H9 (cell line): ENCODE measurements at regions not wholly inside any gene's neighbourhood (a gene's known extent, or its start where the extent isn't known, plus 50 kb on each side); places are given as distances from the start of the nearest gene placed in this dataset.
A peak's percentile ranks its signal among the peaks of the same experiment; 100 is the strongest.

Source experiments
- DNase-seq: peaks from one replicate; pipeline ENCODE4 v3.0.0-alpha.2; 2017
- H2AFZ ChIP-seq: one replicate; pipeline ENCODE4 v1.6.1; 2013; ENCODE audit warnings: mild to moderate bottlenecking, low read length, control low read depth, moderate library complexity
- H2AK5ac ChIP-seq: 2 replicates; pipeline ENCODE4 v1.6.1; 2013; ENCODE audit warnings: low read length, control low read depth, mixed read lengths; ENCODE audit not compliant: insufficient read length
- H2BK120ac ChIP-seq: one replicate; pipeline ENCODE4 v1.6.1; 2013; ENCODE audit warnings: low read depth, mild to moderate bottlenecking, low read length, control low read depth, inconsistent platforms; ENCODE audit not compliant: poor library complexity, severe bottlenecking
- H2BK12ac ChIP-seq: 2 replicates; pipeline ENCODE4 v1.6.1; 2013; ENCODE audit warnings: low read length, control low read depth, mixed read lengths, low read depth; ENCODE audit not compliant: insufficient read length
- H2BK15ac ChIP-seq: 2 replicates; pipeline ENCODE4 v1.6.1; 2013; ENCODE audit warnings: low read depth, low read length, control low read depth
- H2BK20ac ChIP-seq: one replicate; pipeline ENCODE4 v1.6.1; 2013; ENCODE audit warnings: low read depth, mild to moderate bottlenecking, low read length, control low read depth, inconsistent platforms; ENCODE audit not compliant: poor library complexity, severe bottlenecking
- H2BK5ac ChIP-seq: 2 replicates; pipeline ENCODE4 v1.6.1; 2013; ENCODE audit warnings: low read length, control low read depth, mixed read lengths; ENCODE audit not compliant: insufficient read length
- H3K14ac ChIP-seq: 2 replicates; pipeline ENCODE4 v1.6.1; 2013; ENCODE audit warnings: low read length, control low read depth; ENCODE audit not compliant: insufficient read depth
- H3K18ac ChIP-seq: 2 replicates; pipeline ENCODE4 v1.6.1; 2013; ENCODE audit warnings: low read depth, mild to moderate bottlenecking, mixed read lengths, low read length, control low read depth; ENCODE audit not compliant: insufficient read length
- H3K23ac ChIP-seq: 2 replicates; pipeline ENCODE4 v1.6.1; 2013; ENCODE audit warnings: low read length, control low read depth, mixed read lengths, low read depth; ENCODE audit not compliant: insufficient read length
- H3K23me2 ChIP-seq: 2 replicates; pipeline ENCODE4 v1.6.1; 2013; ENCODE audit warnings: low read depth, mild to moderate bottlenecking, mixed read lengths, low read length, control low read depth; ENCODE audit not compliant: insufficient read length, poor library complexity, severe bottlenecking
- H3K27ac ChIP-seq: 2 replicates; pipeline ENCODE4 v1.5.1; 2013; ENCODE audit warnings: low read length, control low read depth, mixed read lengths, low read depth; ENCODE audit not compliant: insufficient read length
- H3K27me3 ChIP-seq: 2 replicates; pipeline ENCODE4 v1.6.1; 2013; ENCODE audit warnings: low read length, control low read depth, inconsistent platforms; ENCODE audit not compliant: insufficient read depth
- H3K4ac ChIP-seq: 2 replicates; pipeline ENCODE4 v1.6.1; 2013; ENCODE audit warnings: low read depth, mild to moderate bottlenecking, control low read depth, inconsistent platforms, low read length, moderate library complexity
- H3K4me1 ChIP-seq: 2 replicates; pipeline ENCODE4 v1.6.1; 2013; ENCODE audit warnings: low read length, control low read depth, inconsistent platforms; ENCODE audit not compliant: insufficient read depth
- H3K4me2 ChIP-seq: 2 replicates; pipeline ENCODE4 v1.6.1; 2013; ENCODE audit warnings: low read length, control low read depth, mixed read lengths; ENCODE audit not compliant: insufficient read length, insufficient read depth
- H3K56ac ChIP-seq: 2 replicates; pipeline ENCODE4 v1.6.1; 2013; ENCODE audit warnings: low read depth, mild to moderate bottlenecking, mixed read lengths, low read length, control low read depth; ENCODE audit not compliant: insufficient read length
- H3K79me1 ChIP-seq: 2 replicates; pipeline ENCODE4 v1.6.1; 2013; ENCODE audit warnings: low read depth, mild to moderate bottlenecking, moderate library complexity, low read length, control low read depth, inconsistent platforms; ENCODE audit not compliant: insufficient read depth, poor library complexity, severe bottlenecking
- H3K79me2 ChIP-seq: 2 replicates; pipeline ENCODE4 v1.6.1; 2013; ENCODE audit warnings: low read length, control low read depth, inconsistent platforms; ENCODE audit not compliant: insufficient read depth
- H3K9ac ChIP-seq: 2 replicates; pipeline ENCODE4 v1.6.1; 2013; ENCODE audit warnings: low read length, control low read depth, mixed read lengths; ENCODE audit not compliant: insufficient read length; ENCODE audit errors: extremely low read depth
- H3K9me3 ChIP-seq: one replicate; pipeline ENCODE4 v1.6.1; 2013; ENCODE audit warnings: low read depth, low read length, inconsistent platforms; ENCODE audit not compliant: control insufficient read depth
- H3T11ph ChIP-seq: one replicate; pipeline ENCODE4 v1.6.1; 2013; ENCODE audit warnings: mild to moderate bottlenecking, low read length, control low read depth, inconsistent platforms
- H4K20me1 ChIP-seq: one replicate; pipeline ENCODE4 v1.6.1; 2013; ENCODE audit not compliant: control insufficient read depth, insufficient read length, insufficient read depth
- H4K5ac ChIP-seq: 2 replicates; pipeline ENCODE4 v1.6.1; 2013; ENCODE audit warnings: low read depth, mild to moderate bottlenecking, mixed read lengths, low read length, control low read depth; ENCODE audit not compliant: insufficient read length
- H4K8ac ChIP-seq: replicated peaks from 2 replicates; pipeline ENCODE4 v1.6.1; 2013; ENCODE audit warnings: low read length, control low read depth, mixed read lengths, low read depth; ENCODE audit not compliant: insufficient read length
- H4K91ac ChIP-seq: 2 replicates; pipeline ENCODE4 v1.6.1; 2013; ENCODE audit warnings: low read depth, mild to moderate bottlenecking, moderate library complexity, mixed read lengths, low read length, control low read depth; ENCODE audit not compliant: insufficient read length
- H3K27ac Mint-ChIP-seq, 3 experiments: 2 replicates in 2 of 3; 3 replicates in 1 of 3; pipeline ENCODE4 v1.8.0; 2020 to 2021; ENCODE audit warnings: mixed read lengths in 3 of 3, mild to moderate bottlenecking in 1 of 3, moderate library complexity in 1 of 3
- H3K27me3 Mint-ChIP-seq: 2 replicates; pipeline ENCODE4 v1.8.0; 2021; ENCODE audit warnings: low read depth, mild to moderate bottlenecking, moderate library complexity, mixed read lengths
- H3K36me3 Mint-ChIP-seq, 3 experiments: 2 replicates in 2 of 3; 3 replicates in 1 of 3; pipeline ENCODE4 v1.8.0; 2020 to 2021; ENCODE audit warnings: low read depth in 3 of 3, mixed read lengths in 3 of 3; ENCODE audit not compliant: insufficient read depth in 1 of 3
- H3K4me1 Mint-ChIP-seq, 2 experiments: 2 replicates each; pipeline ENCODE4 v1.8.0; 2020; ENCODE audit warnings: mixed read lengths in 2 of 2
- H3K4me3 Mint-ChIP-seq, 2 experiments: 2 replicates in 1 of 2; 3 replicates in 1 of 2; pipeline ENCODE4 v1.8.0; 2020 to 2021; ENCODE audit warnings: mild to moderate bottlenecking in 2 of 2, mixed read lengths in 2 of 2, moderate library complexity in 1 of 2
- H3K9me3 Mint-ChIP-seq, 2 experiments: 2 replicates in 1 of 2; 3 replicates in 1 of 2; pipeline ENCODE4 v1.8.0; 2020; ENCODE audit warnings: mild to moderate bottlenecking in 2 of 2, mixed read lengths in 2 of 2, moderate library complexity in 1 of 2
- CTCF ChIP-seq: fragments of 200-600 bp; sonication (generic); conservative IDR thresholded peaks from 3 replicates; pipeline ENCODE4 v1.8.0; 2021; ENCODE audit warnings: antibody characterized with exemption, mild to moderate bottlenecking
- WGBS: extraction: QIAGEN DNeasy Blood & Tissue Kit; methylation state at CpG from one replicate; pipeline ENCODE4 v1.1.7; 2013; ENCODE audit warnings: missing lambda C conversion rate, low lambda C conversion rate, mixed read lengths; ENCODE audit not compliant: insufficient read length; ENCODE audit errors: extremely low coverage; 5-methylcytosine and 5-hydroxymethylcytosine counted together

DNA sequence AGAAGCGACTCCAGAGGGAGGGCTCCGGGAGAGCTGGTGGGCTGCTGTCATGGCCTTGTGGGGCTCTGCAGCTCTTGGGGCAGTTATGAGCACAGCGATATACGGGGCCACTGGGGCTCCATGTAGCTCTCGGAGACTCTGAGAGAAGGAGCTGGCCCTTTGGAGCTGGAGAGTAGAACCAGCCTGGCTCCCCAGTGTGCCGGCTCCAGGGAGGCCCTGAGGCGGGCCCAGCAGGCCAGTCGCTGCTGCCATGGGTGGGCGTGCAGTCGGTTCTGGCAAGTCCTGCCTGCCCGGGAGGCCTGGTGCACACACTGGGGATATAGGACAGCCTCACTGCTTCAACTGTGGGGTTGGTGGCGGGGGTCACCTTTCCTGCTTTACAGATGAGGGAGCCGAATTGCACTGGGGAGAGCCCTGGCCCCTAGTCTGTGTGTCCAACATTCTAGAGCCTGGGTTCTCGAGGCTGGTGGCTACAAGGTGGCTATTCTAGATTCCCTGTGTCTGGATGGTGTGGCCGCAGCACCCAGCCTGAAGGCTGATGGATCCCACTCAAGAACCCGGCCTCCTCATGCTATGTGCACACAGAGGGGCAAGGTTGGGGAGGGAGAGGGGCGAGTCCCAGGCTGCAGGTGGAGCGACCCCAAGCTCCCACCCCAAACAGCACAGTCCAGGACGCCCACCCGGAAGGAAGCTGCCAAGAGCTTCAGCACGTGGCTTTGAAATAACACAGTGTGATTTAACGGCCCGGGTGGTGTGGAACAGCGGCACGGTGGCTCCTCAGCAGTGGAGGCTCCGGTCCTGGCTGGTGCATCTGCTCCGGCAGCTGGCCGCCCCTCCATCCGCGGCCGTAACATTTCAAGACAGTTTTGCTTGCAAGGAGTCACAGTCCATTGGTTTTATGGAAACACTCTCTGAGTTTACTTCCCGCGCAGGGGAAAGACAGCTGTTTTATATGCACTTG is 188.3 kb upstream of the C14orf180 start:
- Histone ChIP-seq H4K8ac (no peak overlapping the region), H3K27ac (no peak overlapping the region), H4K20me1 (no peaks in the 10 kb centered on the region), H3K27me3 (no peaks in the 10 kb centered on the region), H3K56ac (no peak overlapping the region), H3K79me2 (no peaks in the 10 kb centered on the region), H4K5ac (no peak overlapping the region), H2BK15ac (no peak overlapping the region), H2BK20ac (no peak overlapping the region), H2AFZ (no peak overlapping the region), H3K79me1 (no peaks in the 10 kb centered on the region), H3K14ac (no peak overlapping the region; the same call in 1 of the 2 replicates), H3K4me1 (no peaks in the 10 kb centered on the region), H3T11ph (no peak overlapping the region), H3K9me3 (no peaks in the 10 kb centered on the region), H4K91ac (no peak overlapping the region), H3K23me2 (no peaks in the 10 kb centered on the region), H2AK5ac (no peak overlapping the region), H2BK5ac (no peak overlapping the region), H3K4ac (no peak overlapping the region), H2BK12ac (no peak overlapping the region), H2BK120ac (no peak overlapping the region), H3K18ac (no peak overlapping the region), H3K23ac (no peak overlapping the region), H3K4me2 (no peak overlapping the region), H3K9ac (no peak overlapping the region)
- Mint-ChIP-seq H3K4me1 (peaks cover 8 to 16% of the 10 kb centered on the region in 2 experiments), H3K9me3 (0 out of 5 replicates have a peak, but pooled peaks cover 0 to 4% of the 10 kb centered on the region in 2 experiments), H3K27me3 (no peaks in the 10 kb centered on the region), H3K27ac (no peak overlapping the region), H3K4me3 (no peak overlapping the region), H3K36me3 (peaks cover 0 to 3% (median 0%) of the 10 kb centered on the region in 3 experiments; a peak in 1 of 7 replicates)
- DNase-seq, result peak; percentile 20
- WGBS, result no CpG with 5 or more reads among the region's 33 CpGs
- TF ChIP-seq CTCF, result no peak
